M059J (cell line): ENCODE measurements at regions not wholly inside any gene's neighbourhood (a gene's known extent, or its start where the extent isn't known, plus 50 kb on each side); places are given as distances from the start of the nearest gene placed in this dataset.

ENCODE experiments used
- DNase-seq: peaks from one replicate; pipeline ENCODE4 v3.0.0-alpha.2; 2012; ENCODE audit warnings: low read depth

GRCh38 chr14:94682736-94683135 is 70.5 kb downstream of the SERPINA3 start:
- DNase-seq = no peak

GRCh38 chr14:94682061-94682516 is 69.9 kb downstream of the SERPINA3 start:
- no peak for DNase-seq

- DNase-seq = peak; percentile 44
These were observed 69.3 kb downstream of the SERPINA3 start for GRCh38 chr14:94681300-94682060.

- DNase-seq = no peak
These were observed 68.7 kb downstream of the SERPINA3 start for GRCh38 chr14:94680862-94681288.

- no peak for DNase-seq
These were observed 68.0 kb downstream of the SERPINA3 start for GRCh38 chr14:94679937-94680861.

- no peak for DNase-seq
These were observed 67.1 kb downstream of the SERPINA3 start for GRCh38 chr14:94679106-94679810.

GRCh38 chr14:94677747-94678146 is 65.6 kb downstream of the SERPINA3 start:
- DNase-seq = no peak

GRCh38 chr14:94677213-94677612 is 65.0 kb downstream of the SERPINA3 start:
- DNase-seq = no peak

GRCh38 chr14:94676495-94677185 is 64.4 kb downstream of the SERPINA3 start:
- DNase-seq = no peak

GRCh38 chr14:94675036-94675435 is 62.8 kb downstream of the SERPINA3 start:
- DNase-seq = no peak

GRCh38 chr14:94673781-94674231 is 61.6 kb downstream of the SERPINA3 start:
- no peak for DNase-seq
